GM19438 (cell line): ENCODE measurements at regions not wholly inside any gene's neighbourhood (a gene's known extent, or its start where the extent isn't known, plus 50 kb on each side); places are given as distances from the start of the nearest gene placed in this dataset.
"Not testable (repeated sequence)": the region's sequence is repeated elsewhere in the genome, so short reads cannot be mapped to it uniquely, and the experiment has no call there.

ENCODE experiments used
- ATAC-seq: cut with Tn5 transposase; IDR thresholded peaks from one replicate; pipeline ENCODE4 v1.9.1; 2021; ENCODE audit warnings: low read depth; ENCODE audit not compliant: unreplicated experiment

DNA sequence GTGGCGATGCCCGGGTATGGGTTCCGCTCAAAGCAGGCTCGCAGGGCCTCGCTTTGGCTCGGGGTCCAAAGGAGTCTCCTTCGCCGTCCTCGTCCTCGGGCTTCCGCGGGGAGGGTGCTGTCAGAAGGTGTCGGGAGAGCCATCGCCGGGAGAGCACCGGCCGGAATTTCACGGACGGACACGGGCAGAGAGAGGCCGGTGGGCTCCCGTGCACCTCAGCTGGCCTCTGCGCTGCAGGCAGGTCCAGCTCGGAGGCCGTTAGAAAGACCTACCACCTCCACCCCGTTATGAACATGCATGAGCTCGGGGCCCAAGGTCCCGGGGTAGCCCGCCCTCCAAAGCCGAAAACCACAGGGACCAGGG is 1846.0 kb upstream of the DEFB115 start:
- not testable (repeated sequence) for ATAC-seq

DNA sequence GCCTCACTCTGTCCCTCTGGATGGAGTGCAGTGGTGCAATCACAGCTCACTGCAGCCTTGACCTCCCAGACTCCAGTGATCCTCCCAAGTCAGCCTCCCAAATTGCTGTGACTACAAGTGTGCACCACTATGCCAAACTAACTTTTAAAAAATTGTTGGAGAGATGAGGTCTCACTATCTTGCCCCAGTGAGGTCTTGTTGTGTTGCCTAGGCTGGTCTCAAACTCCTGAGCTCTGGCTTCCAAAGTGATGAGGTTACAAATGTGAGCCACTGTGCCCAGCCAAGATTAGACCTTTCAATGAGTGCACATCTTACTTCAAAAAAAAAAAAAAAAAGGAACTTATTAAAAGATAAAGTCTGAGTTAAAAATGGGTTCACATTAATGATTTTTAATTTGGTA is 1838.1 kb upstream of the DEFB115 start:
- ATAC-seq, result no peak

DNA sequence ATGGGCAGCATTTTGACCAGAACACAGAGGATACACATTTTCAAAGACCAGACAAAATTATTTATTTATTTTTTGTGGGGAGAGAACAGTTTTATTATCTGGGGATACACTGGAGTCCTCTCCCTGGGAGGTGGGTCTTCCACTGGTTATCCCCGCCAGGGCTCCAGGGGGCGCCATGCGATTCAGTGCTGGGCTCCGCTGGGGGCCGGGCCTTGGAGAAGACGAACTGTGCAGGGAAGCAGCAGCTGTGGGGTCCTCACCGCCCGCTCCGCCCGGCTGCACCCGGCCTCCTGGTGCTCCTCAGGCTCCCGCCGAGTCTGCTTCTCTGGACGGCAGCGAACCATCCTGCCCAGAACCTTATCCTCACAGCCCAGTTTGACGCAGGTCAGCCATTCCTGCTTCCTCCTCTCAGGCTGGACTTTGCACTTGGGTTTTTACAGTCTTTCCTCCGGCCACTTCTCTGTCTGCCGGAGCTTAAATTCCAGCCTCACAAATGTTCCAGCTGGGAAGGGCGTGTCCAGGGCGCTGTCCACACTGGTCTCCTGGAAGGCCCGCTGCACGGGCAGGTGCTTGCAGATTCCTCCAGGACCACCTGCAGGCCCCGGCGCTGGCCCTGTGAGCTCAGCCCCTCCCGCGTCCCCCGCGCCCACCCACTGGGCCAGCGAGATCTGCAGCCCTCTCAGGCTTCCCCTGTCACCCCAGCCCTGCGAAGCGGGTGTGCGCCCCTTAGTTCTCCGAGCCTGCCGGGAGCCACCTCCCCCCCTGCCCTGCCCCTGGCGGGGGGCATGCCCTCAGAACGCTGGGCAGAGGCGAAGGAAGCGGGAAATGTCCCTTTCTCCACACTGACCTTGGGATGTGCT is 1830.0 kb upstream of the DEFB115 start:
- no peak for ATAC-seq

DNA sequence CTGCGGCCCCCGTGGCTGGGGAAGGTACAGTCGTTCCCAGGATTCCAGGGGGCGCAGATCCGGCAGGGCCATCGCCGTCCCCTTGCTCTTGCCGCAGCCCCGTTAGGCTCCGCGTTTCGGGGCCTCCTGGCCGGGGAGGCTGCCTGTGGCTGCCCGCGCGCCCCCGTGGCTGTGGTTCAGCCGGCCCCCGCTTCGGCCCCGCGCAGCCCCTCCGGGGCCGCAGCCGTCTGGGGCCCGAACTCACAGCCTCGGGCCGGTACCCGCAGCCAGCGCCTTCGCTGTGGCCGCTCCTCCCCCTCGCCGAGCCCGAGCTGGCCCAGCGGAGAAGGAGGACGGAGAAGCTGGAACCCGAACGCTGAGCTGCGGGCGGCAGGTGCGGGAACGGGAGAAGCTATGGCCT is 1826.9 kb upstream of the DEFB115 start:
- no peak for ATAC-seq

DNA sequence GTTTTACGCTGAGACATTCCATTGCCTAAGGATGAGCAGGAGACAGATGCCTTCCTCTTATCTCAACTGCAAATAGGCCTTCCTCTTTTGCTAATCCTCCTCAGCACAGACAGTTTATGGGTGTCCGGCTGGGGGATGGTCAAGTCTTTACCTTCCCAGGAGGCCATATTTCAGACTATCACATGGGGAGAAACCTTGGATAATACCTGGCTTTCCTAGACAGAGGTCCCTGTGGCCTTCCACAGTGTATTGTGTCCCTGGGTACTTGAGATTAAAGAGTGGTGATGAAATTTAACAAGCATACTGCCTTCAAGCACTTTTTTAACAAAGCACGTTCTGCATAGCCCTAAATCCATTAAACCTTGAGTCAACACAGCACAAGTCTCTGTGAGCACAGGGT is 1816.7 kb upstream of the DEFB115 start:
- ATAC-seq, result not testable (repeated sequence)

DNA sequence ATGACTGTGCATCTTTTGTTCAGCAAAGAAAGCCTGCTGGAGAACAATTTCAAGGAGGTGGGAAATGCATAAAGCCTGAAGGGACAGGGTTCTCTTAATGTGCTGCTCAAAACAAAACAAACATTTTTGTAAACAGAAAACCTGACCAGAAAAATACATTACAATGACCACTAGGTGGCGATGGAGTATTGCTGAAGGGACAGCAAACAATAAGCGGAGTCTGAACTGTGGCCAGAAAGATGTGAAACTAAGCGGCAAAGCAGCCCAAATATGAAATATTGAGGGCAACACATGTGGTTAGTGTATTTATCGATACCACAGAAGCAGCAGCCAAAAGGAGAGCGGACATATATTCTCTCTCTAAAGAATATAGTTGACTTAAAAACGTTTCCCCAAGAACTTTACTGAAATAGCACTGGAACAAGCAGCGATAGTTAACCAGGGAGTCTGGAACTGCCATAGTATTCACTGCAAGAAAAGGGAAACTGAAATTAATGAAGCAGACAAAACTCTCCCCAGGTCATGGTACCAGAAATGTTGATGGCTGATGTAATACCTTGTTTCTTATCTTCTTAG is 1814.2 kb upstream of the DEFB115 start:
- ATAC-seq, result not testable (repeated sequence)

DNA sequence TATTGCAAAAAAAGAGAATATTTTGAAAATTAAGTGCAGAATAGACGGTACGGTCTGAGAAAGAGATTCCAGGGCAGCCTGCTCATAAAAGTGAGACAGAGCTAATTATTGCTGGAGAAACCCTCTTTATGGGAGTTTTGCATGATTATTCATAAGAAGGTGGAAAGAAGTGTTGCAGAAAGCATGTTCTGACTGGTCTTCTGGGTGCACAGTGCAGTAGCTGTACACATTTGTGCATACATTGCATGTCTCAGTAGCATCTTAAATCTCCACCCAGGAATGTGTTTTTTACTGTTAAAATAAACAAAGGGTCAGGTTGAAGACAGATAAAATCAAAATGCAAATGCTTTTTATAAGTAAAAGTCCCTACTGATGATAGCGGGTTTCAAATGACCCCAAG is 1813.6 kb upstream of the DEFB115 start:
- peak; percentile 63 for ATAC-seq

DNA sequence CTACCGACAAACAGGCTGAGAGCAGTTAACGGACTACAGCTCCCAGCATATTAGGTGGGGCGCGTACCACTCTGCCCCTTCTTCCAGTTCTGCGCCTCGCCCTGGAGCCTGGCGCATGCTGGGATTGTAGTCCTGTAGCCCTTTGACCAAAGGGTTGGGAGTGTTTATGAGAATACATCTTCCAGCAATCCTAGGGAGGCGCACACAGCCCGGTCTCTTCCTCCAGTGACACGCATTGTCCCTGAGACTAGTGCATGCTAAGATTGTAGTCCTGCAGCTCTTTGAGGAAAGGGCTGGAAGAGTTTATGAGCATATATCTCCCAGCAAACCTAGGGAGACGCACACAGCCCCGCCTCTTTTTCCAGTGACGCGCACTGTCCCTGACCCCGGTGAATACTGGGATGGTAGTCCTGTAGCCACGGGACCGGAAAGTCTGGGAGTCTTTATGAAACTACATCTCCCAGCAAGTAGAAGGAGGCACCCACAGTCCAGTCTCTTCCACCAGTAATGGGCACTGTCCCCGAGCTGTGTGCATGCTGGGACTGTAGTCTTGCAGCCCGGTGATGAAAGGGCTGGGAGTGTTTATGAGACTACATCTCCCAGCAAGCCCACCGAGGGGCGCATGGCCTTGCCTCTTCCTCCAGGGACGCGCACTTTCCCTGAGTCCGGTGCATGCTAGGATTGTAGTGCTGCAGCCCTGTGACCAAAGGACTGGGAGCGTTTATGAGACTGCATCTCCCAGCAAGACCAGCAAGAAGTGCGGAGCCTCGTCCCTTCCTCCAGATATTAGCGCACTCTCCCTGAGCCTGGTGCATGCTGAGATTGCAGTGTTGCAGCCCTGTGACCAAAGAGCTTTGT is 1812.2 kb upstream of the DEFB115 start:
- peak; percentile 89 for ATAC-seq

DNA sequence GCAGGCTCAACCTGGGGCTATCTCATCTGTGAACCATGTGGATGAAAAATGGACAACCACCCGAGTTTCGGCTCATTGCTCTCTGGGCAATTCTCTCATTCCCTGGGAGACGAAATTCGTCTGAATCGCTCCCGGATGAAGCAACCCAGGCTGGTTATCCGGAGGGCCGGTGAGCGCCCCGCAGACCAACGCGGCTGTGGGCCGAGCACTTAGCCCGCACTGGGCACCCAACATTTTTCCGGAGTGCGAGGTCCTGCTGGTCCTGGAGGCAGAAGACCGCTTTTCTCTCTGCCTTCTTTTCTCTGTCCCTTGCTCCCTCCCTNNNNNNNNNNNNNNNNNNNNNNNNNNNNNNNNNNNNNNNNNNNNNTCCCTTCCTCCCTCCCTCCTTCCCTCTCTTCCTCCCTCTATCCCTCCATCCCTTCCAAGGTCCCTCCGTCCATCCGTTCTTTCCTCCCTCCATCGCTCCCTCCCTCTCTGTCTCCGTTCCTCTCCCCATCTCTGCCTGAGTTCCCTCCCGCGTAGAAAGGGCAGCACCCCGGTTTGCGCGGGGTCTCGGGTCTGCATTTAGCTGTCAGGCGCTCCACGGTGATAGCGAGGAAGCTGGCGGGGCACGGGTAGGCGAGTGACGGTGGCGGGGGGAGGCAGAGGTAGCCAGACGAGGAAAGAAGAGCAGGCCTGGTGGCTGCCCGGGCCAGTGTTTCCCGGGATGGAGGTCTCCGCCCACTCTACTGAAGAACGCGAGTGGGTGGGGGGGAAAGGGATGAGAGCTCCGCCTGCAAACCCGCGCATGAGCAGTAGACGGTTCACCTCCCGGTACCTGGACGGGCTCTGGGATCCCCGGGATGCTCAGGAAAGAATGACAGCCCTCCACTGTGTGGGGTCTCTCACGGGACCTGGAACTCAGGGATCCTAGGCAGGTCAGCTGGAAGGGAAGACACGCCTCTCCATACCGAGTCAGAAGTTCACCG is 1809.7 kb upstream of the DEFB115 start:
- ATAC-seq, result not testable (repeated sequence)

DNA sequence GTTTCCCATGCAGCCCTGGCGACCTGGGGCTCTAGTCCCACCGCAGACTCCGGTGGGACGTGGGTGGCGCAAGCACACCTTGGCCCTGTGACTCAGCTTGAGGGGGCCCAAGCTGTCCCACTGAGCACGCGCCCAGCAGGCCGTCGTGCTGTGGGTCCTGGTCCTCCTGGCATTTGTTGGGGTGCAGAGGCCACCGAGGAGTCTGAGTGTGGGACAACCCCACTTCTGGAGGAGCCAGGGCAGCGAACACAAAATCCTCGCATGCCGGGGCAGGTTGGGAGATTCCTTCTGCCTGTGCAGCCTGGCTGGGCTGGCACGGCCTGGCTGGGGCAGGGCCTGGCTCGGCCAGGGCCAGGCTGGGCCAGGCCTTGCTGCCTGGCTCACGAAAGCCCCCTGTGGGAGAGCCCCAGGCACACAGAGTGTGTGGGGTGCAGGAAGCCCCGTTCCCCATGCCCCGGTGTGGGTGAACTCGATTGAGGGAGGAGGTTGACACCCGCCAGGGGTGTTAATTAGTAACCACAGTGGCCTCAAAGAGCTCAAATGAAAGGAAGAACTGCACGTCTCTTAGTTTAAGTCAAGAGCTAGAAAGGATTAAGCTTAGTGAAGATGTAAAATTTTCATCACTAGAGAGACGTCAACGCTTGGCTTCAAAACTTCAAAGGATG is 1808.5 kb upstream of the DEFB115 start:
- ATAC-seq, result no peak

DNA sequence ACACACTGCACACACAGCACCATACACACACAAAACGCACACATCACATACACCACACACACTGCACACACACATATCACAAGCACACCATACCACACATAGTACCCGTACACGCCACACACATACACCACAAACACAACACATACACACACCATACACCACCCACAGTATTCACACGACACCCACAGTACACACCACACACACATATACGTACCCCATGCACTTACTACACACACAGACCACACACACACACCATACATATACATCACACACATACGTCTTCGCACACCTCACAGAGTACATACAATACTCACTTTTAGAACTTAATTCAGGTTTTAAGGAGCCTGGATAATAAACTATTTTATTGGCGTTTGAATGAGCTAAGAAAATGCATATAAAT is 1805.3 kb upstream of the DEFB115 start:
- ATAC-seq, result no peak

DNA sequence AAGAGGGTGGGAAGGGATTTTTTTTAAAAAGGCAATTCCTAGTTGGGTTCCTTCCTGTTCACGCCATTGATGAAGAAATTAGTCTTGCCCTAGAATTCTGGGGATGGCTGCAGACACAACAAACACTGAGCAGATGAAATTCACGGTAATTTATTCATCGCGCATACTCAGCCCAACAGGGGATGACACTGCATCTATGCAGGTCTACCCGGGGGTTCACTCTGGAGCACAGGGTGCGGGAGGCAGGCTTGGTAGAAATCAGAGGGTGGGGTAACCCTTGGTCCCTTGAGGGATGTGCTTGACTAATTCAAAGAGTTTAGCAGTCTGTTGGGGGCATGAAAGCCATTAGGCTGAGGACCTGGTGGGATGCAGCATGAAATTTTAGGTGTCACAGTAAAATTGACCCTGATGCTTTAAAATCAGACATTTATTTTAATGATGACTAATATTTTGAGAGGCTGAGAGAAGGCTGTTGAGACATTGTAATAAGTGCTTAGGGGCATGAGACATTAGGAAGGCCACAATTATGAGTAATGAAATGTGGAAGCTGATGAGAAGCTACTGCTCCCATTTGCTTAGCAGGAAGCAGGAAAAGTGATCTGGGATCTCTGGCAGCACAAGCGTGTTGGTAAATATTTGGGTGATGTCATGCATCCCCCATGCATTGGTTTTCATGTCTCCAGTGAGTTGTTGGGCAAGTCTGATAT is 1800.3 kb upstream of the DEFB115 start:
- not testable (repeated sequence) for ATAC-seq

DNA sequence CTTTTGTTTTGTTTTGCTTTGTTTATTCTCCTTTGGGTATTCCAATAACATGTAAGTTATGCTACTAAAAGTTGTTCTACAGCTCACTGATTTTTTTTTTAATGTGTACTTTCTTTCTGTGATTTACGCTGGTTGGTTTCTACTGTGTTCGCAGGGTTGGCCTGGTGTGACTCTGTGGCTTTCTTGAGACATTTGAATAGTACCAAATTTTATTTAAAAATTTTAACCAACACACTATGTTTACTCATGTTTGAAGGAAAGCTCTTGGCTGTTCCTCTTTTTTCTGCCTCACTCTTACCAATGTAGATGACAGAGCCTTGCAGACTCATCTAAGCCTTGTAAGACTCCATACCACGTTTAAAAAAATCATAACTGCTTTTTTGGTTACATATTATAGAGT is 1784.9 kb upstream of the DEFB115 start:
- ATAC-seq, result no peak

DNA sequence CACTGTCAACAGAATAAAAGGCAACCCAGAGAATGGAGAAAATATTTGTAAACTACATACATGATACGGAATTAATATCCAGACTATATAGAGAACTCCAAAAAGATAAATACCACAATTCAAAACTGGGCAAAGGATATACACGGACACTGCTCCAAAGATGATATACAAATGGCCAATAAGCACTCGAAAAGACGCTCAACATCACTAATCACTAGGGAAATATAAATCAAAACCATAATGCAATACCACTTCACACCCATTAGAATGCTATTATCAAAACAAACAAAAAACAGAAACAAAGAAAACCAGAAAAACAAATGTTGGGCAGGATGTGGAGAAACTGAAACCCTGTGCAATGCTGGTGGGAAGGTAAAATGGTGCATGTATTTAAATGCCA is 1764.6 kb upstream of the DEFB115 start:
- not testable (repeated sequence) for ATAC-seq

DNA sequence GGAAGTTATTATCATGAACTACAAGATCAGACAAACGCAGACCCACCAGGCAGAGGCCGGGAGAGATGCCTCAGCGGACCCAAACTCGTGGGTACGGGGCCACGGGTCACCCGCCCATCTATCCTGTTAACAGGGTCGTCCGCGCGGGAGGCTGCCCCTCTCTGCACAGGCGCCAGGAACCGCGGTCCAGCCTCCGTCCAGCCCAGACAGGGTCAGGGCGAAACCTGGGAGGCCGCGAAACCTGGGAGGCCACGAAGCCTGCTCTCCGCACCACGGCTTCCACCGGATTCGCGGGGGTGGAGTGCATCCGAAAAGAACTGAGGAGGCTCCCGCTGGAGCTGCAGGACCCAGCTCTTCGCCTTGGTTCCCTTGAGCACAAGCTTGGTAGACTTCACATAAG is 1760.7 kb upstream of the DEFB115 start:
- not testable (repeated sequence) for ATAC-seq

DNA sequence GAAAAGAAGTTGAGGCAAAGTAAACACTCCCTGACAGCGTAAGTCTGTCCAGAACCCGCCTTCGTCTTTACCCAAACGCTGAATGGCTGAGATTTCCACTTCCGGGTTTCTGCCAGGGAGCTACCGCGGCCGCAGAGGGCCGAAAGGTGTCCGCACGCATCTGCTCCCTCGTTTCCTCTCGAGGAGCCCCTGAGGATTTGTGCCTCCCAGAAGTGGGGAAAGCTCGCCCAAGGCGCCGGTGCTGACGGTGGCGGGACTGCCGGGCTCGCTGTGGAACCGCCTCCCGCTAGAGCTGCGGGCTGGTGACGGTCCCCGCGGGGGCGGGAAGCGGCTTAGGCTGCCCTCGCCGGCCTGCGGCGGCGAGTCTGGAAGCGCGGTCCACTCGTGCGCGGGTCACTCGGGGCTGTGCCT is 1760.2 kb upstream of the DEFB115 start:
- ATAC-seq, result peak; percentile 70

DNA sequence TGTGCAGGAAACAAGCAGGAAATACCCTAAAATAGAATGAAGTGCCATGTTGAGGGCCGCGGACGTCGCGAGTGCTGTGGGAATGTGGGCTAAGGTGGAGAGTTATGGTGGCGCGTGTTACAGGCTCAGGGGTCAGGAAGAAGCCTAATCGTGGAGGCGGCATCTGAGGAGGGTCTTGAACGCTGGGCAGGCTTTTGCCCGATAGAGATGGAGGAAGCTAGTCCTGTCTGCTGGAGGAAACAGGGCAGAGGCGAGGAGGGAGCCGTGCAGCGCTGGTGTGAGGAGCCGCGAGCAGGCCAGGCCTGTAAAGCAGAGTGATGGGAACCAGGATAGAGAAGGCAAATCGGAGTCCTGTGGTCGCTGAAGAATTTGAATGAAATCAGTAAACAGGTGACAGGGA is 1759.8 kb upstream of the DEFB115 start:
- ATAC-seq, result not testable (repeated sequence)

DNA sequence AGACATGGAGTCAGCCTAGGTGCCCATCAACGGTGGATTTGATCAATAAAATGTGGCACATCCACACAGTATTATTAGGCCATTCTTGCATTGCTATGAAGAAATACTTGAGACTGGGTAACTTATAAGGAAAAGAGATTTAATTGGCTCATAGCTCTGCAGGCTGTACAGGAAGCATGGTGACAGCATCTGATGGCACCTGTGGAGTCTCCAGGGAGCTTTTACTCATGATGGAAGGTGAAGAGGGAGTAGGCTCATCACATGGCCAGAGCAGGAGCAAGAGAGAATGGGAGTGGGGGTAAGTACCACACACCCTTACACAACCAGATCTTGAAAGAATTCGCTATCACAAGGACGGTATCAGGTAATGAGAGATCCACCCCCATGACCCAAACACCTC is 1756.7 kb upstream of the DEFB115 start:
- not testable (repeated sequence) for ATAC-seq

DNA sequence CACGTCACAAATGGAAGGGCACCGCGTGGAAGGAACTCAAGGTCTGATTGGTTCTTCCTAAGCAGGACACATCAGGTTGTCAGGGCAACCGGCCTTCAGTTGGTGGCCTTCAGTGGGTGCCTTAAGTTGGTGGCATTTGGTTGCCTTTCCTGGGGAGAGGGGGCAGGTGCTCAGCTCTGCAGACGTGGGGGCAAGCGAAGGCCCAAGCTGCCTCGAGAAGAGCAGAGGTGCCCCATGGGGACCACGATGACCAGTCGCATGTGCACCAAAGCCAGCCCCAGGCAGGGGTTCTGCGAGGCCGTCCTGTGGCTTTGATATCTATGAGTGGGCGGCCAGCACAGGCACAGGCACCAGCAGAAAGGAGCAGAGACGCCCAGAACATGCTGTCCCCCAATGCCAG is 1742.8 kb upstream of the DEFB115 start:
- ATAC-seq, result not testable (repeated sequence)
